GM12878 (cell line): ENCODE measurements at regions not wholly inside any gene's neighbourhood (a gene's known extent, or its start where the extent isn't known, plus 50 kb on each side); places are given as distances from the start of the nearest gene placed in this dataset.

Source experiments
- ATAC-seq: fragments of 200-7000 bp; cut with Tn5 transposase; 3 replicates; pipeline ENCODE4 v1.9.1; 2020; ENCODE audit warnings: mild to moderate bottlenecking, moderate library complexity
- BruUV-seq: library from RNA; stranded (reverse); fragments of 400-500 nt; replicated peaks from 2 replicates; lab custom pipeline; 2021; lab: Mats Ljungman, UMichigan
- CTCF ChIA-PET: fragments of 300-600 bp; sonication (Branson Sonifier 250); formaldehyde crosslinking; extraction: SDS; loops from one replicate; lab custom pipeline; 2021; ENCODE audit warnings: inconsistent platforms; lab: Yijun Ruan, JAX
- POLR2A ChIA-PET: fragments of 350-600 bp; formaldehyde crosslinking; extraction: SDS; loops from one replicate; lab custom pipeline; 2021; ENCODE audit warnings: inconsistent platforms; lab: Charles Lee
- RAD21 ChIA-PET: fragments of 300-600 bp; sonication (Branson Sonifier 250); formaldehyde crosslinking; loops from one replicate; lab custom pipeline; 2023; ENCODE audit warnings: antibody characterized with exemption; ENCODE audit not compliant: unreplicated experiment; lab: Charles Lee
- SMC1A ChIA-PET: fragments of 300-600 bp; sonication (Branson Sonifier 250); formaldehyde crosslinking; loops from one replicate; lab custom pipeline; 2023; ENCODE audit not compliant: unreplicated experiment, uncharacterized antibody; lab: Charles Lee
- DNase-seq: peaks from one replicate; pipeline ENCODE4 v3.0.0-alpha.2; 2011; ENCODE audit warnings: low read depth, low spot score
- FAIRE-seq: peaks from 3 replicates; lab custom pipeline; 2011; peaks lifted over from hg19 to GRCh38; lab: Jason Lieb, UNC
- H2AFZ ChIP-seq: 2 replicates; pipeline ENCODE4 v1.6.0; 2011; ENCODE audit warnings: low read depth, low read length, control low read depth; ENCODE audit not compliant: control insufficient read depth
- H3K27ac ChIP-seq: 2 replicates; pipeline ENCODE4 v1.5.1; 2011; ENCODE audit warnings: control low read depth; ENCODE audit not compliant: control insufficient read depth, insufficient read depth
- H3K27me3 ChIP-seq, 2 experiments: replicated peaks in 1 of 2; 2 replicates each; pipeline versions ENCODE4 v1.6.0 to v1.6.1; 2011; ENCODE audit warnings: low read length in 1 of 2; ENCODE audit not compliant: control insufficient read depth in 2 of 2, insufficient read depth in 2 of 2
- H3K36me3 ChIP-seq, 2 experiments: 2 replicates each; pipeline ENCODE4 v1.5.1; 2011; ENCODE audit warnings: low read length in 1 of 2; ENCODE audit not compliant: control insufficient read depth in 2 of 2, insufficient read depth in 2 of 2
- H3K4me1 ChIP-seq: 2 replicates; pipeline ENCODE4 v1.6.1; 2011; ENCODE audit warnings: mild to moderate bottlenecking, low read length, moderate library complexity, mixed read lengths; ENCODE audit not compliant: control insufficient read depth, insufficient read depth
- H3K4me2 ChIP-seq: 2 replicates; pipeline ENCODE4 v1.6.0; 2011; ENCODE audit warnings: control low read depth; ENCODE audit not compliant: control insufficient read depth, insufficient read depth
- H3K4me3 ChIP-seq: fragments of 200-600 bp; sonication (generic); 2 replicates; pipeline ENCODE4 v1.5.1; 2016
- H3K79me2 ChIP-seq: 2 replicates; pipeline ENCODE4 v1.6.0; 2011; ENCODE audit warnings: low read length; ENCODE audit not compliant: control insufficient read depth, insufficient read depth
- H3K9ac ChIP-seq: 2 replicates; pipeline ENCODE4 v1.8.0; 2011; ENCODE audit warnings: low read length, control low read depth, mixed read lengths; ENCODE audit not compliant: control insufficient read depth, insufficient read depth
- H3K9me3 ChIP-seq: replicated peaks from 3 replicates; pipeline ENCODE4 v1.5.1; 2011; ENCODE audit warnings: mild to moderate bottlenecking, low read length; ENCODE audit not compliant: control insufficient read depth, insufficient read depth
- H4K20me1 ChIP-seq: 2 replicates; pipeline ENCODE4 v1.6.0; 2011; ENCODE audit not compliant: control insufficient read depth, insufficient read depth
- ESRRA ChIP-seq: IDR thresholded peaks from 2 replicates; pipeline ENCODE4 v1.6.1; 2012; ENCODE audit warnings: mild to moderate bottlenecking, low read length, improper control_type of control experiment
- FOXK2 ChIP-seq: fragments of 450-650 bp; IDR thresholded peaks from 2 replicates; pipeline ENCODE4 v1.6.1; 2017; ENCODE audit warnings: mild to moderate bottlenecking, moderate library complexity
- HDGF ChIP-seq: fragments of 450-650 bp; IDR thresholded peaks from 2 replicates; pipeline ENCODE4 v1.6.1; 2016; ENCODE audit warnings: antibody characterized with exemption
- NR2F1 ChIP-seq: fragments of 450-650 bp; conservative IDR thresholded peaks from 2 replicates; pipeline ENCODE4 v1.6.1; 2017; ENCODE audit warnings: mild to moderate bottlenecking
- PML ChIP-seq: IDR thresholded peaks from 2 replicates; pipeline ENCODE4 v1.6.1; 2012; ENCODE audit warnings: low read length, inconsistent platforms
- RAD21 ChIP-seq: IDR thresholded peaks from 2 replicates; pipeline ENCODE4 v1.6.1; 2011; ENCODE audit warnings: mild to moderate bottlenecking, low read depth, low read length, moderate library complexity; ENCODE audit not compliant: insufficient read depth
- RFX5 ChIP-seq: IDR thresholded peaks from 2 replicates; pipeline ENCODE4 v1.6.1; 2011; ENCODE audit warnings: low read depth, low read length, improper control_type of control experiment
- WGBS: methylation state at CpG from one replicate; pipeline ENCODE4 v1.1.6; 2016; ENCODE audit warnings: low lambda C conversion rate; ENCODE audit not compliant: insufficient replicate concordance, insufficient coverage; ENCODE audit errors: missing lambda C conversion rate; 5-methylcytosine and 5-hydroxymethylcytosine counted together
- in situ Hi-C: fragments of 300-500 bp; cut with MboI; formaldehyde crosslinking; loops from 9 replicates; pipeline ENCODE4 v1.14.3; 2018; ENCODE audit warnings: mixed read lengths
- intact Hi-C: fragments of 100-400 bp; cut with micrococcal nuclease; formaldehyde crosslinking; loops from one replicate; pipeline ENCODE4 v1.14.2; 2022; ENCODE audit not compliant: unreplicated experiment

DNA sequence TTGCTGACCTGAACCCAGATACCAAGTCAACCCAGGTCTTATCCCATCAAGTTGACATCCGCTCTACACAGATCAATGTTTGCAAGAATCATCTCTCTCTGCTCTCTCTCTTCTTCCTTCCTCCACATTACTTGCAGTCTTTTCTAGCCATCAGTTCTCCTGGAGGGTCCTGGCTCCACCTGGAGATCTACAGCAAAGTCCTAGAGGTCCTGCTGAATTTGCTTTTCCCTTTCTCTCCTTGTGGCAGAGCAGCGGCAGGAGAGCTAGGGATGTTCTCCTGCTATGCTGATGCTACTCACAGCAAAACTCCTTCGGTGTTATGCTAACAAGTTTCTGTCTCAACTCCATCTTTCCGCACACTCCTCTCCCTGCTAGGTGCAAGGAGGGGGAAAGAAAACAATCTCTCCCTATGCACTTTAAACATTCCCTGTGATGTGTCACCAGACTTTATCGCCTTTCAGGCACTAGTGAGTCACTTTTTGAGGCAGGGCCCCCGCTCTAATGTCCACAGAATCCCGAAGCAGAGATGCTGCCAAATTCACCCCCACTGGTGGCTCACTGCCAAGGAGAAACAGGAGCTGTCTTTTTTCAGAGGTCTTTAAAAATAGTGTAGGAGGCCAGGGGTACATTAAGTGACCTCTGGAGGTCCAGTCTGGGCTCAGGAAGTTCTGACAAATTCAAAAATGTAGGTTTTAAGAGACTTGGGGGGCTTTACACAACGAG, 62.6 kb downstream of the FAM50B start:
- RAD21 ChIA-PET: no interaction called here
- Histone ChIP-seq H3K27ac (no peak overlapping the region), H3K9ac (no peak overlapping the region), H3K79me2 (no peaks in the 10 kb centered on the region), H2AFZ (no peak overlapping the region), H3K4me3 (no peak overlapping the region), H3K4me1 (peaks cover 5% of the 10 kb centered on the region; the same call in 1 of the 2 replicates), H3K27me3 (peaks cover 0 to 3% of the 10 kb centered on the region in 2 experiments; a peak in 1 of 4 replicates), H3K36me3 (no peaks in the 10 kb centered on the region), H3K9me3 (no peaks in the 10 kb centered on the region; the same call in 2 of the 3 replicates), H4K20me1 (no peaks in the 10 kb centered on the region), H3K4me2 (no peak overlapping the region)
- CTCF ChIA-PET: no interaction called here
- SMC1A ChIA-PET: interaction anchor here (1.3 kb wide), 1 partner anchor 15 kb away, joined by 3 read pairs; no protein-coding TSS in a partner anchor
- FAIRE-seq: no peak
- intact Hi-C loops (no loop called here), in situ Hi-C loops (no loop called here)
- BruUV-seq: no TSS peak
- no peak for ATAC-seq
- 25% methylated on average over 8 of the region's 8 CpGs for WGBS
- no peak for DNase-seq
- POLR2A ChIA-PET: no interaction called here
- TF ChIP-seq NR2F1: no peak
- TF ChIP-seq PML: no peak
- TF ChIP-seq RAD21: no peak

DNA sequence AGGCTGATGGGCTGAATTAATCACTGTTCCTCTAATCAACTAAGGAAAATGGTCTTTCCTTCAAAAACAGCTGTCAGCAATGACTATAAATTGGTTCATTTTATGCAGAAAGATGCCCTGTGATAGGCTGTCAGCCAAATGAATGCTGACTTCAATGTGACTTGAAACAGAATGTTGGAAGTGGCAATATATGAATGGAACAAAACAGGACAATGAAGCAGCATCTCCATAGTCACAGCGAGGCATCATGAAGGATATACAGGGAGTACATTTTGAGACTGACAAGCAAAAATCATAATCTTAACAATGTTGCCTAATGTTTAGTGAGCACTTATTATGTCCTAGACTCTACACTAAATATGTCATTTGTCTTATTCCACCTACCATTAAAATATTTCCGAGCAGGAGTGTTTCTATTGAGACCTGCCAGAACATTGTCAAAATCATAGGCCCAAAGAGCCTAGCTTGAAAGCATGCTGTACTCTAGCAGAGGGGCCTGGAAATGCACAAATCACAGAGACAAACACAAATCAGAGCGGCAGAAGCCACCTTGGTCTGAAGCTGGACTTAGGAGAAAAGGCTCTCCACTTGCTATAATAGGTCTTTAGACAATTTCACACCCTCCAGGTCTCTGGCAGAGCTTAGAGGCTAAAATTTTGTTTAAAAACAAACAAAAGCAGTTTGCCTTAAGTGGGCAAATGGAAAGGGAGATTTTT, 63.3 kb downstream of the FAM50B start:
- no peak overlapping the region for H3K27ac ChIP-seq
- no peak overlapping the region for H3K4me3 ChIP-seq
- H3K9ac ChIP-seq: no peak overlapping the region
- FAIRE-seq: no peak
- 30% methylated on average over 3 of the region's 3 CpGs for WGBS
- no TSS peak for BruUV-seq
- ChIA-PET POLR2A (interaction anchor here (0.5 kb wide), 1 partner anchor 100 kb away, joined by 5 read pairs; no protein-coding TSS in a partner anchor), CTCF (no interaction called here), RAD21 (no interaction called here), SMC1A (no interaction called here)
- H3K4me1 ChIP-seq: peaks cover 5% of the 10 kb centered on the region; the same call in 1 of the 2 replicates
- H2AFZ ChIP-seq: no peak overlapping the region
- H3K79me2 ChIP-seq: no peaks in the 10 kb centered on the region
- H3K27me3 ChIP-seq: peaks cover 0 to 3% of the 10 kb centered on the region in 2 experiments; a peak in 1 of 4 replicates
- DNase-seq: no peak
- no peaks in the 10 kb centered on the region; the same call in 2 of the 3 replicates for H3K9me3 ChIP-seq
- in situ Hi-C loops: no loop called here
- H4K20me1 ChIP-seq: no peaks in the 10 kb centered on the region
- no peak for TF ChIP-seq ESRRA
- TF ChIP-seq RFX5: no peak
- TF ChIP-seq HDGF: no peak
- TF ChIP-seq FOXK2: no peak
- TF ChIP-seq, all 136 proteins: peak for 0
- intact Hi-C loops: no loop called here
- H3K4me2 ChIP-seq: no peak overlapping the region
- no peak for ATAC-seq
- no peaks in the 10 kb centered on the region for H3K36me3 ChIP-seq
